ENCODE measurements at regions not wholly inside any gene's neighbourhood (a gene's known extent, or its start where the extent isn't known, plus 50 kb on each side); places are given as distances from the start of the nearest gene placed in this dataset.
"Not testable (repeated sequence)": the region's sequence is repeated elsewhere in the genome, so short reads cannot be mapped to it uniquely, and the experiment has no call there.

GRCh38 chr9:22658484-22658883, 211.9 kb downstream of the DMRTA1 start:
- not testable (repeated sequence) for TF ChIP-seq EZH2 (IDR thresholded peaks at IDR 0.05; ENCODE audit: insufficient read depth, poor library complexity, severe bottlenecking); EZH2phosphoT487 (IDR thresholded peaks at IDR 0.05; ENCODE audit: insufficient read depth, low read depth)
